H1 (cell line): ENCODE measurements at regions not wholly inside any gene's neighbourhood (a gene's known extent, or its start where the extent isn't known, plus 50 kb on each side); places are given as distances from the start of the nearest gene placed in this dataset.

ENCODE experiments used
- CTCF ChIA-PET: fragments of 300-600 bp; sonication (Branson Sonifier 250); formaldehyde crosslinking; loops from one replicate; lab custom pipeline; 2021; ENCODE audit not compliant: partially characterized antibody; lab: Charles Lee
- POLR2A ChIA-PET: fragments of 300-600 bp; sonication (Branson Sonifier 250); formaldehyde crosslinking; loops from one replicate; lab custom pipeline; 2021; ENCODE audit warnings: inconsistent platforms; ENCODE audit not compliant: partially characterized antibody; lab: Charles Lee
- DNase-seq, 2 experiments: peaks; one replicate each; pipeline versions ENCODE4 v3.0.0 to v3.0.0-alpha.2; 2010 to 2022; ENCODE audit warnings: low spot score in 2 of 2, low read depth in 1 of 2, mixed read lengths in 1 of 2
- FAIRE-seq: peaks from 2 replicates; lab custom pipeline; 2011; peaks lifted over from hg19 to GRCh38; lab: Jason Lieb, UNC
- H2AFZ ChIP-seq: 2 replicates; pipeline ENCODE4 v1.8.1; 2012; ENCODE audit warnings: low read length, inconsistent platforms
- H2AK5ac ChIP-seq: 2 replicates; pipeline ENCODE4 v1.6.1; 2013; ENCODE audit warnings: low read depth, low read length
- H2BK120ac ChIP-seq: replicated peaks from 2 replicates; pipeline ENCODE3; 2013; ENCODE audit warnings: low read depth, low read length, inconsistent platforms
- H2BK12ac ChIP-seq: 2 replicates; pipeline ENCODE4 v1.6.1; 2013; ENCODE audit warnings: low read depth, low read length
- H2BK15ac ChIP-seq: 2 replicates; pipeline ENCODE4 v1.6.1; 2013; ENCODE audit warnings: low read length
- H2BK20ac ChIP-seq: 2 replicates; pipeline ENCODE4 v1.6.1; 2013; ENCODE audit warnings: low read length
- H2BK5ac ChIP-seq: 2 replicates; pipeline ENCODE4 v1.6.1; 2013; ENCODE audit warnings: low read depth, low read length
- H3K14ac ChIP-seq: 2 replicates; pipeline ENCODE4 v1.6.1; 2013; ENCODE audit warnings: inconsistent platforms; ENCODE audit not compliant: insufficient read length
- H3K18ac ChIP-seq: 2 replicates; pipeline ENCODE4 v1.6.1; 2013; ENCODE audit warnings: low read length; ENCODE audit errors: extremely low read depth
- H3K23ac ChIP-seq: 2 replicates; pipeline ENCODE4 v1.6.1; 2013; ENCODE audit warnings: inconsistent platforms; ENCODE audit not compliant: insufficient read length
- H3K23me2 ChIP-seq: 2 replicates; pipeline ENCODE4 v1.6.1; 2013; ENCODE audit warnings: low read depth, low read length
- H3K27ac ChIP-seq: 2 replicates; pipeline ENCODE4 v1.6.1; 2011; ENCODE audit warnings: low read depth, low read length, inconsistent platforms
- H3K27me3 ChIP-seq, 4 experiments: replicated peaks in 1 of 4; 1 replicate in 1 of 4; 2 replicates in 3 of 4; pipeline versions ENCODE4 v1.6.1 to v1.8.1; 2011 to 2013; ENCODE audit warnings: low read length in 3 of 4, mild to moderate bottlenecking in 3 of 4, inconsistent platforms in 2 of 4, mixed read lengths in 2 of 4, moderate library complexity in 1 of 4; ENCODE audit not compliant: control insufficient read depth in 3 of 4, insufficient read depth in 3 of 4; ENCODE audit errors: extremely low read depth in 1 of 4
- H3K36me3 ChIP-seq, 4 experiments: 2 replicates each; pipeline versions ENCODE4 v1.6.1 to v1.8.1; 2011 to 2013; ENCODE audit warnings: mild to moderate bottlenecking in 4 of 4, low read length in 3 of 4, moderate library complexity in 2 of 4, control low read depth in 1 of 4, inconsistent platforms in 1 of 4; ENCODE audit not compliant: insufficient read depth in 4 of 4, control insufficient read depth in 2 of 4
- H3K4ac ChIP-seq: replicated peaks from 2 replicates; pipeline ENCODE3; 2013; ENCODE audit warnings: low read length, low read depth, mixed read lengths, inconsistent platforms; ENCODE audit not compliant: insufficient read length
- H3K4me1 ChIP-seq, 4 experiments: replicated peaks in 1 of 4; 1 replicate in 1 of 4; 2 replicates in 3 of 4; pipeline versions ENCODE4 v1.6.1 to v1.8.1; 2011 to 2013; ENCODE audit warnings: low read length in 3 of 4, inconsistent platforms in 2 of 4, mixed read lengths in 1 of 4; ENCODE audit not compliant: insufficient read depth in 4 of 4, control insufficient read depth in 3 of 4
- H3K4me2 ChIP-seq, 2 experiments: 2 replicates each; pipeline versions ENCODE4 v1.6.1 to v1.8.1; 2011 to 2013; ENCODE audit warnings: low read depth in 2 of 2, low read length in 2 of 2, control low read depth in 1 of 2, inconsistent platforms in 1 of 2, mild to moderate bottlenecking in 1 of 2; ENCODE audit not compliant: insufficient read depth in 1 of 2
- H3K4me3 ChIP-seq, 4 experiments: fragments of 200-600, 300-600 bp in 1 of 4; sonication (generic), shearing (Covaris generic), sonication (Bioruptor Twin) in 1 of 4; 2 replicates each; pipeline versions ENCODE4 v1.5.1 to v1.8.1; 2011 to 2016; ENCODE audit warnings: low read length in 4 of 4, low read depth in 3 of 4, control low read depth in 2 of 4, inconsistent platforms in 2 of 4, mild to moderate bottlenecking in 2 of 4, mixed read lengths in 1 of 4, moderate library complexity in 1 of 4; ENCODE audit not compliant: insufficient read depth in 2 of 4; ENCODE audit errors: extremely low read depth in 1 of 4
- H3K56ac ChIP-seq: replicated peaks from 2 replicates; pipeline ENCODE3; 2013; ENCODE audit warnings: low read depth, mild to moderate bottlenecking, mixed read lengths, low read length, inconsistent platforms; ENCODE audit not compliant: insufficient read length
- H3K79me1 ChIP-seq: 2 replicates; pipeline ENCODE4 v1.6.1; 2013; ENCODE audit warnings: low read depth, low read length, control low read depth
- H3K79me2 ChIP-seq, 2 experiments: 2 replicates each; pipeline versions ENCODE4 v1.6.1 to v1.8.1; 2012 to 2013; ENCODE audit warnings: low read length in 2 of 2, mild to moderate bottlenecking in 2 of 2, inconsistent platforms in 1 of 2; ENCODE audit not compliant: insufficient read depth in 2 of 2, control insufficient read depth in 1 of 2
- H3K9ac ChIP-seq, 4 experiments: replicated peaks in 1 of 4; 1 replicate in 1 of 4; 2 replicates in 3 of 4; pipeline versions ENCODE4 v1.6.1 to v1.8.1; 2011 to 2013; ENCODE audit warnings: low read depth in 3 of 4, low read length in 3 of 4, control low read depth in 2 of 4, mild to moderate bottlenecking in 2 of 4, moderate library complexity in 2 of 4, inconsistent platforms in 1 of 4; ENCODE audit errors: extremely low read depth in 1 of 4
- H3K9me3 ChIP-seq, 2 experiments: 2 replicates each; pipeline versions ENCODE4 v1.6.1 to v1.8.1; 2012 to 2013; ENCODE audit warnings: mild to moderate bottlenecking in 2 of 2, moderate library complexity in 2 of 2, control low read depth in 1 of 2, inconsistent platforms in 1 of 2, low read depth in 1 of 2, low read length in 1 of 2, mixed read lengths in 1 of 2; ENCODE audit not compliant: insufficient read depth in 2 of 2
- H4K20me1 ChIP-seq, 2 experiments: replicated peaks in 1 of 2; 2 replicates each; pipeline versions ENCODE3 to v1.8.1; 2011 to 2013; ENCODE audit warnings: inconsistent platforms in 2 of 2, low read length in 2 of 2, mild to moderate bottlenecking in 1 of 2; ENCODE audit not compliant: insufficient read depth in 2 of 2, control insufficient read depth in 1 of 2
- H4K5ac ChIP-seq: 2 replicates; pipeline ENCODE4 v1.6.1; 2013; ENCODE audit warnings: low read length, low read depth, mixed read lengths, inconsistent platforms; ENCODE audit not compliant: insufficient read length
- H4K8ac ChIP-seq: 2 replicates; pipeline ENCODE4 v1.8.0; 2013; ENCODE audit warnings: mild to moderate bottlenecking, moderate library complexity, low read length, inconsistent platforms; ENCODE audit not compliant: insufficient read depth; ENCODE audit errors: extremely low read depth
- H4K91ac ChIP-seq: replicated peaks from 2 replicates; pipeline ENCODE3; 2013; ENCODE audit warnings: low read length, mixed read lengths, inconsistent platforms; ENCODE audit not compliant: insufficient read length
- CHD1 ChIP-seq: IDR thresholded peaks from 2 replicates; pipeline ENCODE4 v1.6.1; 2012; ENCODE audit warnings: low read depth, low read length, improper control_type of control experiment
- CREB1 ChIP-seq: IDR thresholded peaks from 2 replicates; pipeline ENCODE4 v1.6.1; 2012; ENCODE audit warnings: inconsistent platforms
- GABPA ChIP-seq: IDR thresholded peaks from 2 replicates; pipeline ENCODE4 v1.6.1; 2011; ENCODE audit warnings: mild to moderate bottlenecking, low read length, moderate library complexity, borderline replicate concordance; ENCODE audit not compliant: insufficient read depth
- JUN ChIP-seq: IDR thresholded peaks from 2 replicates; pipeline ENCODE4 v1.6.1; 2011; ENCODE audit warnings: low read depth, mild to moderate bottlenecking, improper control_type of control experiment, low read length
- JUND ChIP-seq: IDR thresholded peaks from 2 replicates; pipeline ENCODE4 v1.6.1; 2011; ENCODE audit warnings: mild to moderate bottlenecking, improper control_type of control experiment, low read length
- NANOG ChIP-seq: IDR thresholded peaks from 2 replicates; pipeline ENCODE4 v1.6.1; 2011; ENCODE audit warnings: low read length, low read depth, mild to moderate bottlenecking, inconsistent platforms; ENCODE audit not compliant: insufficient read depth, poor library complexity, severe bottlenecking
- POLR2AphosphoS5 ChIP-seq: IDR thresholded peaks from 2 replicates; pipeline ENCODE4 v1.6.1; 2011; ENCODE audit warnings: low read depth, low read length
- POU5F1 ChIP-seq: IDR thresholded peaks from 2 replicates; pipeline ENCODE4 v1.6.1; 2011; ENCODE audit warnings: low read depth, mild to moderate bottlenecking, low read length, moderate library complexity
- SAP30 ChIP-seq: fragments of 300-600 bp; sonication (generic); IDR thresholded peaks from 2 replicates; pipeline ENCODE4 v1.7.1; 2012; ENCODE audit warnings: low read length, moderate library complexity, mild to moderate bottlenecking, inconsistent platforms; ENCODE audit not compliant: insufficient read depth, insufficient replicate concordance
- TAF7 ChIP-seq: optimal IDR thresholded peaks from 2 replicates; pipeline ENCODE3; 2011; ENCODE audit warnings: low read depth, mild to moderate bottlenecking, inconsistent platforms, low read length, moderate library complexity, borderline replicate concordance
- WGBS, 2 experiments: shearing (Covaris generic) in 1 of 2; methylation state at CpG; one replicate each; pipeline versions ENCODE4 v1.1.6 to v1.1.7; 2013 to 2015; ENCODE audit warnings: low lambda C conversion rate in 2 of 2, mixed read lengths in 2 of 2, inconsistent platforms in 1 of 2, low coverage in 1 of 2, missing lambda C conversion rate in 1 of 2; ENCODE audit not compliant: insufficient replicate concordance in 2 of 2, insufficient coverage in 1 of 2, insufficient read length in 1 of 2; ENCODE audit errors: extremely low coverage in 1 of 2, missing lambda C conversion rate in 1 of 2; 5-methylcytosine and 5-hydroxymethylcytosine counted together
- TF ChIP-seq, protein P1 (sequence below): IDR thresholded peaks from 2 replicates; pipeline ENCODE4 v1.6.1; 2012; ENCODE audit warnings: inconsistent platforms
- TF ChIP-seq, protein P2 (sequence below): IDR thresholded peaks from 2 replicates; pipeline ENCODE4 v1.6.1; 2012; ENCODE audit warnings: low read length, inconsistent platforms

DNA sequence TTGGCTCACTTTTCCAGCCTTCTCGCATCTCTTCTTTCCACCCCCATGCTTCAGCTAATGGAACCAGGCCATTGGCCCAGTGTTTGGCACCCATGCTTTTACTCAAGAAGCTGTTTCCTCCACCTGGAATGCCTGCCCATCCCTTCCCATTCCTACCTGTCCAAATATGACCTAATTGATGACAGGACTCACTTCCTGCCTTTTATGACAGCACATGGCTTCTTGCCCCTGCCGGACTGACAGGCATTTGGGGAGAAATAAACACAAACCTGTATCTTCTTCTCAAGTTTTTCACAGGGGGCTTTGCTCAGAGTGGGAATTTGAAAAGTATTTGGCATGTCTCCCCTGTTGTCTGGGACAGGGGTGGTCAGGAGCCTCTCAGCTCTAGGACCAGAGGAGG is 120.1 kb downstream of the ABHD5 start:
- H2BK5ac ChIP-seq = no peak overlapping the region
- no peak overlapping the region for H3K9ac ChIP-seq
- H4K91ac ChIP-seq = no peak overlapping the region
- DNase-seq = no peak
- POLR2A ChIA-PET = no interaction called here
- H3K14ac ChIP-seq = no peak overlapping the region
- H4K8ac ChIP-seq = no peak overlapping the region
- H4K20me1 ChIP-seq = no peaks in the 10 kb centered on the region
- CTCF ChIA-PET = no interaction called here
- H3K36me3 ChIP-seq = no peaks in the 10 kb centered on the region
- no peak overlapping the region for H3K4me3 ChIP-seq
- H3K4me2 ChIP-seq = no peak overlapping the region
- H4K5ac ChIP-seq = no peak overlapping the region
- no peaks in the 10 kb centered on the region for H3K9me3 ChIP-seq
- no peak overlapping the region for H3K18ac ChIP-seq
- no peak overlapping the region for H2AFZ ChIP-seq
- H3K56ac ChIP-seq = no peak overlapping the region
- H3K79me1 ChIP-seq = no peaks in the 10 kb centered on the region
- no peaks in the 10 kb centered on the region for H3K4me1 ChIP-seq
- no peak overlapping the region for H3K4ac ChIP-seq
- H2BK20ac ChIP-seq = no peak overlapping the region
- no peak overlapping the region for H2BK15ac ChIP-seq
- H2AK5ac ChIP-seq = no peak overlapping the region
- no peak overlapping the region for H2BK12ac ChIP-seq
- no peaks in the 10 kb centered on the region for H3K27me3 ChIP-seq
- no peaks in the 10 kb centered on the region for H3K23me2 ChIP-seq
- no peak overlapping the region for H3K23ac ChIP-seq
- H2BK120ac ChIP-seq = no peak overlapping the region
- FAIRE-seq = no peak
- WGBS, 2 experiments = 92% methylated on average over 2 of the region's 2 CpGs; no CpG with 5 or more reads in 1 of the 2 experiments
- H3K27ac ChIP-seq = no peak overlapping the region
- no peaks in the 10 kb centered on the region for H3K79me2 ChIP-seq
- TF ChIP-seq TAF7 (no peak), POLR2AphosphoS5 (no peak), CHD1 (no peak), SAP30 (no peak), NANOG (no peak), JUN (no peak), POU5F1 (no peak), JUND (no peak), CREB1 (no peak), GABPA (no peak)
- TF ChIP-seq, protein P1, sequence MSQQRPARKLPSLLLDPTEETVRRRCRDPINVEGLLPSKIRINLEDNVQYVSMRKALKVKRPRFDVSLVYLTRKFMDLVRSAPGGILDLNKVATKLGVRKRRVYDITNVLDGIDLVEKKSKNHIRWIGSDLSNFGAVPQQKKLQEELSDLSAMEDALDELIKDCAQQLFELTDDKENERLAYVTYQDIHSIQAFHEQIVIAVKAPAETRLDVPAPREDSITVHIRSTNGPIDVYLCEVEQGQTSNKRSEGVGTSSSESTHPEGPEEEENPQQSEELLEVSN = no peak
- TF ChIP-seq, protein P2, sequence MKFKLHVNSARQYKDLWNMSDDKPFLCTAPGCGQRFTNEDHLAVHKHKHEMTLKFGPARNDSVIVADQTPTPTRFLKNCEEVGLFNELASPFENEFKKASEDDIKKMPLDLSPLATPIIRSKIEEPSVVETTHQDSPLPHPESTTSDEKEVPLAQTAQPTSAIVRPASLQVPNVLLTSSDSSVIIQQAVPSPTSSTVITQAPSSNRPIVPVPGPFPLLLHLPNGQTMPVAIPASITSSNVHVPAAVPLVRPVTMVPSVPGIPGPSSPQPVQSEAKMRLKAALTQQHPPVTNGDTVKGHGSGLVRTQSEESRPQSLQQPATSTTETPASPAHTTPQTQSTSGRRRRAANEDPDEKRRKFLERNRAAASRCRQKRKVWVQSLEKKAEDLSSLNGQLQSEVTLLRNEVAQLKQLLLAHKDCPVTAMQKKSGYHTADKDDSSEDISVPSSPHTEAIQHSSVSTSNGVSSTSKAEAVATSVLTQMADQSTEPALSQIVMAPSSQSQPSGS = no peak
